T-cell (primary cell): ENCODE measurements at regions not wholly inside any gene's neighbourhood (a gene's known extent, or its start where the extent isn't known, plus 50 kb on each side); places are given as distances from the start of the nearest gene placed in this dataset.

Source experiments
- ATAC-seq, 4 experiments: fragments of 200-7000 bp in 3 of 4; fragments of 150-1000 bp in 1 of 4; cut with Tn5 transposase; replicated peaks in 1 of 4; 1 replicate in 3 of 4; 2 replicates in 1 of 4; pipeline ENCODE4 v1.10.0; 2021; ENCODE audit warnings: moderate library complexity in 3 of 4, mild to moderate bottlenecking in 2 of 4, moderate number of reproducible peaks in 1 of 4
- CTCF ChIA-PET, 2 donors: fragments of 300-600 bp; sonication (Branson Sonifier 250); formaldehyde crosslinking; loops; one replicate each; lab custom pipeline; 2022; ENCODE audit warnings: antibody characterized with exemption in 2 of 2; lab: Charles Lee
- POLR2A ChIA-PET, 2 donors: fragments of 300-600 bp; sonication (Branson Sonifier 250); formaldehyde crosslinking; loops; one replicate each; lab custom pipeline; 2022; ENCODE audit warnings: antibody characterized with exemption in 2 of 2; lab: Charles Lee
- DNase-seq, 35 experiments: peaks; one replicate each; pipeline versions ENCODE4 v3.0.0 to v3.0.0-alpha.2; 2013 to 2023
- H3K27ac ChIP-seq: one replicate; pipeline ENCODE4 v1.5.1; 2013; ENCODE audit warnings: low read length
- H3K27me3 ChIP-seq, 2 experiments: replicated peaks in 1 of 2; 1 replicate in 1 of 2; 2 replicates in 1 of 2; pipeline versions ENCODE4 v1.6.1 to v1.7.0; 2013; ENCODE audit warnings: low read length in 1 of 2, mixed read lengths in 1 of 2; ENCODE audit not compliant: control insufficient read depth in 2 of 2, insufficient read depth in 2 of 2; ENCODE audit errors: extremely low read depth in 1 of 2
- H3K36me3 ChIP-seq, 2 donors: 1 replicate in 1 of 2; 2 replicates in 1 of 2; pipeline versions ENCODE4 v1.6.1 to v1.7.0; 2013; ENCODE audit warnings: low read length in 1 of 2; ENCODE audit not compliant: control insufficient read depth in 2 of 2, insufficient read depth in 1 of 2; ENCODE audit errors: extremely low read depth in 1 of 2
- H3K4me1 ChIP-seq, 2 experiments: 1 replicate in 1 of 2; 2 replicates in 1 of 2; pipeline versions ENCODE4 v1.6.1 to v1.7.0; 2013; ENCODE audit warnings: low read length in 2 of 2, mixed read lengths in 1 of 2; ENCODE audit not compliant: insufficient read depth in 2 of 2, control insufficient read depth in 1 of 2; ENCODE audit errors: extremely low read depth in 1 of 2
- H3K4me3 ChIP-seq, 2 donors: 1 replicate in 1 of 2; 2 replicates in 1 of 2; pipeline versions ENCODE4 v1.5.1 to v1.7.0; 2013; ENCODE audit warnings: mild to moderate bottlenecking in 2 of 2, low read length in 1 of 2, moderate library complexity in 1 of 2; ENCODE audit not compliant: control insufficient read depth in 1 of 2; ENCODE audit errors: extremely low read depth in 1 of 2
- H3K9me3 ChIP-seq: 2 replicates; pipeline ENCODE4 v1.7.0; 2013
- H3K27ac Mint-ChIP-seq, 2 donors: one replicate each; pipeline ENCODE4 v1.8.0; 2020 to 2021; ENCODE audit warnings: mild to moderate bottlenecking in 2 of 2, mixed read lengths in 2 of 2
- H3K27me3 Mint-ChIP-seq, 2 donors: one replicate each; pipeline ENCODE4 v1.8.0; 2021 to 2022; ENCODE audit warnings: mixed read lengths in 2 of 2
- H3K36me3 Mint-ChIP-seq: one replicate; pipeline ENCODE4 v1.8.0; 2021; ENCODE audit warnings: mixed read lengths
- H3K4me1 Mint-ChIP-seq, 3 donors: one replicate each; pipeline ENCODE4 v1.8.0; 2020 to 2022; ENCODE audit warnings: mixed read lengths in 3 of 3, mild to moderate bottlenecking in 1 of 3
- H3K4me3 Mint-ChIP-seq, 3 donors: one replicate each; pipeline ENCODE4 v1.8.0; 2020 to 2022; ENCODE audit warnings: mild to moderate bottlenecking in 3 of 3, mixed read lengths in 3 of 3, moderate library complexity in 3 of 3
- H3K9me3 Mint-ChIP-seq, 3 donors: one replicate each; pipeline ENCODE4 v1.8.0; 2020 to 2022; ENCODE audit warnings: mixed read lengths in 3 of 3
- whole genome bisulfite sequencing: methylation state at CpG from one replicate; pipeline ENCODE4 v1.1.5; 2013; ENCODE audit warnings: missing lambda C conversion rate; ENCODE audit not compliant: insufficient coverage; 5-methylcytosine and 5-hydroxymethylcytosine counted together

- DNase-seq (no peak), ATAC-seq (no peak)
- Mint-ChIP-seq H3K4me1 (peaks cover 13 to 14% (median 13%) of the 10 kb centered on the region in 3 donors), H3K27ac (no peak overlapping the region), H3K36me3 (no peaks in the 10 kb centered on the region), H3K27me3 (peaks cover 0 to 5% of the 10 kb centered on the region in 2 donors), H3K4me3 (no peak overlapping the region), H3K9me3 (peaks cover 0 to 9% (median 6%) of the 10 kb centered on the region in 3 donors)
- Histone ChIP-seq H3K36me3 (no peaks in the 10 kb centered on the region), H3K4me1 (peaks cover 0 to 9% of the 10 kb centered on the region in 2 experiments), H3K27me3 (peaks cover 0 to 14% of the 10 kb centered on the region in 2 experiments), H3K4me3 (no peak overlapping the region), H3K27ac (no peak overlapping the region), H3K9me3 (no peaks in the 10 kb centered on the region)
- ChIA-PET CTCF (no interaction called here), POLR2A (interaction anchor here in 1 of 2 donors (0.6 kb wide), 1 partner anchor 125 kb away, joined by 3 read pairs; no protein-coding TSS in a partner anchor)
- WGBS = 93% methylated on average over 11 of the region's 18 CpGs
These were observed 158.5 kb upstream of the SMAD3 start for GRCh38 chr15:66906668-66907614.

GRCh38 chr15:66907826-66908743 lies 157.3 kb upstream of the SMAD3 start:
- ATAC-seq (no peak), DNase-seq (peak in 3 of 35 experiments; percentile 1 to 39 (median 7))
- 57% methylated on average over 7 of the region's 9 CpGs for WGBS
- no peaks in the 10 kb centered on the region for H3K36me3 Mint-ChIP-seq
- H3K9me3 ChIP-seq = no peaks in the 10 kb centered on the region
- peaks cover 0 to 5% of the 10 kb centered on the region in 2 donors for H3K27me3 Mint-ChIP-seq
- no peak overlapping the region for H3K4me3 Mint-ChIP-seq
- H3K27ac ChIP-seq = no peak overlapping the region
- POLR2A ChIA-PET = interaction anchor here in 1 of 2 donors (0.5 kb wide), 1 partner anchor 8 kb away, joined by 4 read pairs; no protein-coding TSS in a partner anchor
- H3K36me3 ChIP-seq = no peaks in the 10 kb centered on the region
- peaks cover 0 to 14% of the 10 kb centered on the region in 2 experiments for H3K27me3 ChIP-seq
- H3K4me1 ChIP-seq = peaks cover 7 to 18% of the 10 kb centered on the region in 2 experiments
- H3K4me3 ChIP-seq = no peak overlapping the region
- CTCF ChIA-PET = interaction anchor here in 1 of 2 donors (0.6 kb wide), 1 partner anchor 1130 kb away, joined by 3 read pairs; no protein-coding TSS in a partner anchor
- peaks cover 23 to 26% (median 24%) of the 10 kb centered on the region in 3 donors for H3K4me1 Mint-ChIP-seq
- peaks cover 0 to 6% (median 5%) of the 10 kb centered on the region in 3 donors for H3K9me3 Mint-ChIP-seq
- no peak overlapping the region for H3K27ac Mint-ChIP-seq

DNA sequence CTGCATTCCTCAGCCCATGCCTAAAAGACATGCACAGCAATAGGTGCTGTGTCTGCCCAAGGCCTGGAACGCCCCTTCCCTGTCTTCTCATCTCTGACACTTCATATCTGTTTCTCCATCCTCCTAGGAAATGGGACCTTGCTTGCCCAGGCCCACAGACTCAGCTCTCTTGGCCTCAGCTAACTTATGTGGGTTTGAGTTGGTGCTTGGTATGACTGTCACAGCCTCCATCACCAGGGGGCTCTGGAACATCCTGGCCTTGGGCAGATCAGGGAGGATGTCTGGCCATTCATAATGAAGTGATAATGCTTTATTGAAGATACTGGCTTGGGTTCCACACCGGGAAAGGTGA lies 156.7 kb upstream of the SMAD3 start:
- POLR2A ChIA-PET = no interaction called here
- H3K27ac ChIP-seq = no peak overlapping the region
- no peak for ATAC-seq
- H3K27me3 ChIP-seq = peaks cover 0 to 15% of the 10 kb centered on the region in 2 experiments
- WGBS = 88% methylated on average over 1 of the region's 2 CpGs
- H3K9me3 Mint-ChIP-seq = peaks cover 0 to 6% (median 5%) of the 10 kb centered on the region in 3 donors
- CTCF ChIA-PET = interaction anchor here in 1 of 2 donors (0.6 kb wide), 1 partner anchor 1130 kb away, joined by 3 read pairs; no protein-coding TSS in a partner anchor
- H3K36me3 ChIP-seq = no peaks in the 10 kb centered on the region
- no peak overlapping the region for H3K4me3 Mint-ChIP-seq
- no peak for DNase-seq
- no peak overlapping the region for H3K27ac Mint-ChIP-seq
- H3K27me3 Mint-ChIP-seq = peaks cover 0 to 5% of the 10 kb centered on the region in 2 donors
- H3K4me1 ChIP-seq = peaks cover 7 to 18% of the 10 kb centered on the region in 2 experiments
- H3K9me3 ChIP-seq = no peaks in the 10 kb centered on the region
- no peaks in the 10 kb centered on the region for H3K36me3 Mint-ChIP-seq
- no peak overlapping the region for H3K4me3 ChIP-seq
- peaks cover 23 to 24% (median 24%) of the 10 kb centered on the region in 3 donors for H3K4me1 Mint-ChIP-seq

GRCh38 chr15:66909381-66909890 lies 156.0 kb upstream of the SMAD3 start:
- Mint-ChIP-seq H3K27ac (no peak overlapping the region), H3K4me1 (peaks cover 20 to 24% (median 21%) of the 10 kb centered on the region in 3 donors), H3K4me3 (no peak overlapping the region), H3K27me3 (peaks cover 0 to 5% of the 10 kb centered on the region in 2 donors), H3K36me3 (no peaks in the 10 kb centered on the region), H3K9me3 (peaks cover 0 to 6% (median 5%) of the 10 kb centered on the region in 3 donors)
- H3K4me1 ChIP-seq = peaks cover 7 to 18% of the 10 kb centered on the region in 2 experiments
- H3K27me3 ChIP-seq = peaks cover 0 to 17% of the 10 kb centered on the region in 2 experiments
- H3K4me3 ChIP-seq = no peak overlapping the region
- ATAC-seq = no peak
- H3K9me3 ChIP-seq = no peaks in the 10 kb centered on the region
- ChIA-PET CTCF (no interaction called here), POLR2A (no interaction called here)
- DNase-seq = no peak
- WGBS = 80% methylated on average over 3 of the region's 7 CpGs
- H3K36me3 ChIP-seq = no peaks in the 10 kb centered on the region
- no peak overlapping the region for H3K27ac ChIP-seq

DNA sequence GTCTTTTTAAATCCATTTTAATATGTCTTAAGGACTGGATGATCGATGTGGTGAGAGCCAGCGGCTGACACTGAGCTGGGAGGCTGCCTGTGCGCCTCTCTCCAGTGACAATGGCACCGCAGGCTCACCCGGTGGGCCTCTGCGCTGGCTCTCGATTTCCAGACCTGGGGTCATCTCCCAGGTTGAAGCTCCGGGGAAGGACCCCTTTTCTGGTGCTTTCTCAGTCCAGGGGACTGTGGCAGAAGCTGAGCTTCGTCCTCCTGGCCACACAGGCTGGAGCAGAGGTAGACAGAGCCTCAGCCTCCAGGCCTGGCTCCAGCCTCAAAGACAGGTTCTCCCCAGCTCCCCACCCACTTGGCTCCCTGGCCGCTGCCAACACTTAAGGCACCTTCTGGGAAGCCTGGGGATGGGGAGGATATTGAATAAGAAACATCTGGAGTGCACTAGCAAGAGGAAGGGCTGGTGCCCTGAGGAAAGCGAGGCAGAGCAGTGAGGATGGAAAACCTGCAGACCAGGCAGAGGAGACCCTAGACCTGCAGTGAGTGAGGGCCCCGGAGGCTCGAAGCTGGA lies 154.2 kb upstream of the SMAD3 start:
- peaks cover 7 to 18% of the 10 kb centered on the region in 2 experiments for H3K4me1 ChIP-seq
- ChIA-PET POLR2A (interaction anchor here in 1 of 2 donors (1.0 kb wide), 1 partner anchor 14 kb away, joined by 4 read pairs; no protein-coding TSS in a partner anchor), CTCF (interaction anchor here (0.6 to 1.3 kb wide), 2 partner anchors 8 to 926 kb away, joined by 3 to 5 read pairs; no protein-coding TSS in a partner anchor)
- ATAC-seq (no peak), DNase-seq (no peak)
- H3K27ac Mint-ChIP-seq = no peak overlapping the region
- peaks cover 21 to 25% (median 24%) of the 10 kb centered on the region in 3 donors for H3K4me1 Mint-ChIP-seq
- H3K36me3 ChIP-seq = no peaks in the 10 kb centered on the region
- H3K9me3 ChIP-seq = no peaks in the 10 kb centered on the region
- H3K4me3 Mint-ChIP-seq = no peak overlapping the region
- peaks cover 0 to 5% (median 5%) of the 10 kb centered on the region in 3 donors for H3K9me3 Mint-ChIP-seq
- peaks cover 0 to 30% of the 10 kb centered on the region in 2 experiments for H3K27me3 ChIP-seq
- no peak overlapping the region for H3K27ac ChIP-seq
- no peak overlapping the region for H3K4me3 ChIP-seq
- WGBS = 89% methylated on average over 12 of the region's 13 CpGs
- no peaks in the 10 kb centered on the region for H3K36me3 Mint-ChIP-seq
- peaks cover 0 to 19% of the 10 kb centered on the region in 2 donors for H3K27me3 Mint-ChIP-seq
